GM18867 (cell line): ENCODE measurements at regions not wholly inside any gene's neighbourhood (a gene's known extent, or its start where the extent isn't known, plus 50 kb on each side); places are given as distances from the start of the nearest gene placed in this dataset.

Experiments
- ATAC-seq: cut with Tn5 transposase; IDR thresholded peaks from one replicate; pipeline ENCODE4 v1.9.1; 2021; ENCODE audit warnings: mild to moderate bottlenecking, moderate library complexity; ENCODE audit not compliant: unreplicated experiment

- no peak for ATAC-seq
Observed at GRCh38 chr12:87846045-87846444, 183.2 kb downstream of the C12orf50 start.

- ATAC-seq: no peak
Observed at GRCh38 chr12:87841935-87842334, 187.3 kb downstream of the C12orf50 start.

- no peak for ATAC-seq
Observed at GRCh38 chr12:87836190-87836589, 193.0 kb downstream of the C12orf50 start.

- ATAC-seq: no peak
Observed at GRCh38 chr12:87828382-87828973, 200.7 kb downstream of the C12orf50 start.

GRCh38 chr12:87827638-87828264 is 201.4 kb downstream of the C12orf50 start:
- no peak for ATAC-seq

- no peak for ATAC-seq
Observed at GRCh38 chr12:87822923-87823322, 206.3 kb downstream of the C12orf50 start.

GRCh38 chr12:87820524-87821202 is 208.5 kb downstream of the C12orf50 start:
- ATAC-seq: no peak

- no peak for ATAC-seq
Observed at GRCh38 chr12:87818441-87818840, 210.8 kb downstream of the C12orf50 start.

GRCh38 chr12:87815771-87816585 is 213.2 kb downstream of the C12orf50 start:
- no peak for ATAC-seq

GRCh38 chr12:87814625-87815024 is 214.6 kb downstream of the C12orf50 start:
- ATAC-seq: no peak

- no peak for ATAC-seq
Observed at GRCh38 chr12:87813476-87814234, 215.5 kb downstream of the C12orf50 start.

GRCh38 chr12:87812681-87813080 is 216.5 kb downstream of the C12orf50 start:
- ATAC-seq: no peak

- ATAC-seq: no peak
Observed at GRCh38 chr12:87812030-87812429, 217.2 kb downstream of the C12orf50 start.

GRCh38 chr12:87809916-87810315 is 219.3 kb downstream of the C12orf50 start:
- ATAC-seq: no peak

GRCh38 chr12:87807086-87807485 is 222.1 kb downstream of the C12orf50 start:
- no peak for ATAC-seq

GRCh38 chr12:87806310-87806709 is 222.9 kb downstream of the C12orf50 start:
- ATAC-seq: no peak

- no peak for ATAC-seq
Observed at GRCh38 chr12:87804386-87804785, 224.8 kb downstream of the C12orf50 start.

GRCh38 chr12:87802721-87803011 is 226.5 kb downstream of the C12orf50 start:
- no peak for ATAC-seq

GRCh38 chr12:87801860-87802720 is 227.1 kb downstream of the C12orf50 start:
- ATAC-seq: peak; percentile 69

- ATAC-seq: no peak
Observed at GRCh38 chr12:87796961-87797516, 232.2 kb downstream of the C12orf50 start.
